GM12878 (cell line): ENCODE measurements at regions not wholly inside any gene's neighbourhood (a gene's known extent, or its start where the extent isn't known, plus 50 kb on each side); places are given as distances from the start of the nearest gene placed in this dataset.

ENCODE experiments used
- EZH2 ChIP-seq: IDR thresholded peaks from 2 replicates; pipeline ENCODE4 v1.6.1; 2012; ENCODE audit warnings: low read depth, mild to moderate bottlenecking, control low read depth, inconsistent platforms, low read length, borderline replicate concordance; ENCODE audit not compliant: control insufficient read depth
- JUND ChIP-seq: IDR thresholded peaks from 2 replicates; pipeline ENCODE4 v1.6.1; 2012; ENCODE audit warnings: low read depth, mild to moderate bottlenecking, low read length, improper control_type of control experiment, moderate library complexity
- MXI1 ChIP-seq: fragments of 150-350 bp; IDR thresholded peaks from 2 replicates; pipeline ENCODE4 v1.6.1; 2011; ENCODE audit warnings: low read depth, mild to moderate bottlenecking, inconsistent platforms, low read length, improper control_type of control experiment
- NR2C1 ChIP-seq: fragments of 450-650 bp; IDR thresholded peaks from 2 replicates; pipeline ENCODE4 v1.6.1; 2017; ENCODE audit warnings: antibody characterized with exemption, mild to moderate bottlenecking, moderate library complexity
- NR2C2 ChIP-seq: IDR thresholded peaks from 2 replicates; pipeline ENCODE4 v1.6.1; 2011; ENCODE audit warnings: borderline replicate concordance, low read depth; ENCODE audit not compliant: control insufficient read depth, insufficient read length
- POLR2AphosphoS2 ChIP-seq: IDR thresholded peaks from 2 replicates; pipeline ENCODE4 v1.6.1; 2011; ENCODE audit warnings: low read depth, mild to moderate bottlenecking, low read length, improper control_type of control experiment, moderate library complexity
- RAD21 ChIP-seq: IDR thresholded peaks from 2 replicates; pipeline ENCODE4 v1.6.1; 2011; ENCODE audit warnings: mild to moderate bottlenecking, low read depth, low read length, moderate library complexity; ENCODE audit not compliant: insufficient read depth
- RAD51 ChIP-seq: fragments of 450-650 bp; IDR thresholded peaks from 2 replicates; pipeline ENCODE4 v1.6.1; 2016; ENCODE audit warnings: moderate library complexity, mild to moderate bottlenecking, inconsistent platforms
- SIN3A ChIP-seq: IDR thresholded peaks from 2 replicates; pipeline ENCODE4 v1.6.1; 2012; ENCODE audit warnings: low read depth, low read length, improper control_type of control experiment
- SP1 ChIP-seq: IDR thresholded peaks from one replicate; pipeline ENCODE4 v1.6.1; 2011; ENCODE audit warnings: low read depth, low read length
- ZNF384 ChIP-seq: IDR thresholded peaks from 2 replicates; pipeline ENCODE4 v1.6.1; 2012; ENCODE audit warnings: low read depth, mild to moderate bottlenecking, low read length, improper control_type of control experiment, borderline replicate concordance
- ZZZ3 ChIP-seq: IDR thresholded peaks from 2 replicates; pipeline ENCODE4 v1.6.1; 2011; ENCODE audit warnings: low read depth; ENCODE audit not compliant: control insufficient read depth, insufficient read length
- TF ChIP-seq, protein P1 (sequence below): fragments of 450-650 bp; IDR thresholded peaks from 2 replicates; pipeline ENCODE4 v1.6.1; 2017; ENCODE audit warnings: mild to moderate bottlenecking, moderate library complexity
- TF ChIP-seq, protein P2 (sequence below), 3 experiments: IDR thresholded peaks in 2 of 3; conservative IDR thresholded peaks in 1 of 3; 2 replicates each; pipeline ENCODE4 v1.5.1; 2011; ENCODE audit warnings: low read depth in 3 of 3, low read length in 3 of 3, mild to moderate bottlenecking in 3 of 3, control low read depth in 2 of 3, moderate library complexity in 2 of 3, inconsistent platforms in 1 of 3, mixed read lengths in 1 of 3; ENCODE audit not compliant: control insufficient read depth in 2 of 3, insufficient read depth in 1 of 3; ENCODE audit errors: extremely low read depth in 1 of 3

DNA sequence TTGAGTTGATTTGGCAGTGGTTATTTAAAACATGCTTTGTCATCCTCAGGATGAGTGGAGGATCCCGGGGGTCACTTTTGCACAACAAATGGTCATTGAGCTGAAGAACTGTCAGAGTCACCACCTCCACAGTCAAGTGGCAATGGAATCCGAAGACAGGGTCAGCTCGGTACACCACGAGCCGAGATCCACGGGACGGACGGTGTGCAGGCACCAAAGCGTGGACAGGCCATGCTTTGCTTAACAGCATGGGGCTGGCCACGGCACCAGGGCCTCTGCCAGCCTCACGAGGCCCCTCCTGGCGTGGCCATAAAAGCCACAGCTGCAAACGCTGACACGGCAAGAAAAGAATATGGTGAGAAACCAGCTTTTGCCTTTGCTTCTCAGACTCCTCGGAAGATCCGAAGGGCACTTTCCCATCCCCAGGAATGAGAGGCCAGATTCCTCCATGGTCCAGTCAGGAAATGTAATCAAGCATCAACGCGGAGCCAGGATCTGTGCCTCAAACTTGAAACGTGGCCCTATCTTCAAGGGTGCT, 152.2 kb upstream of the DIO3 start:
- TF ChIP-seq, protein P1, sequence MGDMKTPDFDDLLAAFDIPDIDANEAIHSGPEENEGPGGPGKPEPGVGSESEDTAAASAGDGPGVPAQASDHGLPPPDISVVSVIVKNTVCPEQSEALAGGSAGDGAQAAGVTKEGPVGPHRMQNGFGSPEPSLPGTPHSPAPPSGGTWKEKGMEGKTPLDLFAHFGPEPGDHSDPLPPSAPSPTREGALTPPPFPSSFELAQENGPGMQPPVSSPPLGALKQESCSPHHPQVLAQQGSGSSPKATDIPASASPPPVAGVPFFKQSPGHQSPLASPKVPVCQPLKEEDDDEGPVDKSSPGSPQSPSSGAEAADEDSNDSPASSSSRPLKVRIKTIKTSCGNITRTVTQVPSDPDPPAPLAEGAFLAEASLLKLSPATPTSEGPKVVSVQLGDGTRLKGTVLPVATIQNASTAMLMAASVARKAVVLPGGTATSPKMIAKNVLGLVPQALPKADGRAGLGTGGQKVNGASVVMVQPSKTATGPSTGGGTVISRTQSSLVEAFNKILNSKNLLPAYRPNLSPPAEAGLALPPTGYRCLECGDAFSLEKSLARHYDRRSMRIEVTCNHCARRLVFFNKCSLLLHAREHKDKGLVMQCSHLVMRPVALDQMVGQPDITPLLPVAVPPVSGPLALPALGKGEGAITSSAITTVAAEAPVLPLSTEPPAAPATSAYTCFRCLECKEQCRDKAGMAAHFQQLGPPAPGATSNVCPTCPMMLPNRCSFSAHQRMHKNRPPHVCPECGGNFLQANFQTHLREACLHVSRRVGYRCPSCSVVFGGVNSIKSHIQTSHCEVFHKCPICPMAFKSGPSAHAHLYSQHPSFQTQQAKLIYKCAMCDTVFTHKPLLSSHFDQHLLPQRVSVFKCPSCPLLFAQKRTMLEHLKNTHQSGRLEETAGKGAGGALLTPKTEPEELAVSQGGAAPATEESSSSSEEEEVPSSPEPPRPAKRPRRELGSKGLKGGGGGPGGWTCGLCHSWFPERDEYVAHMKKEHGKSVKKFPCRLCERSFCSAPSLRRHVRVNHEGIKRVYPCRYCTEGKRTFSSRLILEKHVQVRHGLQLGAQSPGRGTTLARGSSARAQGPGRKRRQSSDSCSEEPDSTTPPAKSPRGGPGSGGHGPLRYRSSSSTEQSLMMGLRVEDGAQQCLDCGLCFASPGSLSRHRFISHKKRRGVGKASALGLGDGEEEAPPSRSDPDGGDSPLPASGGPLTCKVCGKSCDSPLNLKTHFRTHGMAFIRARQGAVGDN: no peak
- TF ChIP-seq RAD21 (no peak), NR2C2 (no peak), JUND (no peak), NR2C1 (no peak), EZH2 (no peak), MXI1 (no peak), POLR2AphosphoS2 (no peak), ZZZ3 (no peak), SIN3A (no peak), ZNF384 (no peak), RAD51 (no peak), SP1 (no peak)
- TF ChIP-seq, protein P2, sequence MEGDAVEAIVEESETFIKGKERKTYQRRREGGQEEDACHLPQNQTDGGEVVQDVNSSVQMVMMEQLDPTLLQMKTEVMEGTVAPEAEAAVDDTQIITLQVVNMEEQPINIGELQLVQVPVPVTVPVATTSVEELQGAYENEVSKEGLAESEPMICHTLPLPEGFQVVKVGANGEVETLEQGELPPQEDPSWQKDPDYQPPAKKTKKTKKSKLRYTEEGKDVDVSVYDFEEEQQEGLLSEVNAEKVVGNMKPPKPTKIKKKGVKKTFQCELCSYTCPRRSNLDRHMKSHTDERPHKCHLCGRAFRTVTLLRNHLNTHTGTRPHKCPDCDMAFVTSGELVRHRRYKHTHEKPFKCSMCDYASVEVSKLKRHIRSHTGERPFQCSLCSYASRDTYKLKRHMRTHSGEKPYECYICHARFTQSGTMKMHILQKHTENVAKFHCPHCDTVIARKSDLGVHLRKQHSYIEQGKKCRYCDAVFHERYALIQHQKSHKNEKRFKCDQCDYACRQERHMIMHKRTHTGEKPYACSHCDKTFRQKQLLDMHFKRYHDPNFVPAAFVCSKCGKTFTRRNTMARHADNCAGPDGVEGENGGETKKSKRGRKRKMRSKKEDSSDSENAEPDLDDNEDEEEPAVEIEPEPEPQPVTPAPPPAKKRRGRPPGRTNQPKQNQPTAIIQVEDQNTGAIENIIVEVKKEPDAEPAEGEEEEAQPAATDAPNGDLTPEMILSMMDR (IDR thresholded peaks at IDR 0.05 in 2 of 3, conservative IDR thresholded peaks at IDR 0.05 in 1 of 3; ENCODE audit: control insufficient read depth in 2 of 3, extremely low read depth in 1 of 3, insufficient read depth in 1 of 3, low read depth in 3 of 3, low read length in 3 of 3): no peak
